Right atrium auricular region (tissue), 2 donors: ENCODE measurements at regions not wholly inside any gene's neighbourhood (a gene's known extent, or its start where the extent isn't known, plus 50 kb on each side); places are given as distances from the start of the nearest gene placed in this dataset.

ENCODE experiments used
- DNase-seq: peaks from one replicate; pipeline ENCODE4 v3.0.0-alpha.2; 2019; ENCODE audit warnings: low spot score
- H3K27ac ChIP-seq, 2 donors: fragments of 200-600 bp; sonication (generic); 1 replicate in 1 of 2; 2 replicates in 1 of 2; pipeline ENCODE4 v1.5.1; 2016 to 2019
- H3K27me3 ChIP-seq, 2 donors: fragments of 200-600 bp; sonication (generic); one replicate each; pipeline versions ENCODE4 v1.5.1 to v1.6.0; 2017 to 2019
- H3K36me3 ChIP-seq: fragments of 200-600 bp; sonication (generic); one replicate; pipeline ENCODE4 v1.5.1; 2016
- H3K4me1 ChIP-seq, 2 donors: fragments of 200-600 bp; sonication (generic); one replicate each; pipeline versions ENCODE4 v1.5.1 to v1.6.0; 2017 to 2019
- H3K4me3 ChIP-seq, 2 donors: fragments of 200-600 bp; sonication (generic); 1 replicate in 1 of 2; 2 replicates in 1 of 2; pipeline ENCODE4 v1.5.1; 2017 to 2019; ENCODE audit warnings: mild to moderate bottlenecking in 1 of 2, moderate library complexity in 1 of 2
- H3K9me3 ChIP-seq, 2 donors: fragments of 200-600 bp; sonication (generic); one replicate each; pipeline ENCODE4 v1.5.1; 2019
- CTCF ChIP-seq, 2 donors: fragments of 200-600 bp; sonication (generic); IDR thresholded peaks; one replicate each; pipeline ENCODE4 v1.5.1; 2019; ENCODE audit warnings: antibody characterized with exemption in 2 of 2

- Histone ChIP-seq H3K27ac (no peak overlapping the region), H3K4me1 (no peaks in the 10 kb centered on the region), H3K27me3 (no peaks in the 10 kb centered on the region), H3K4me3 (no peak overlapping the region), H3K36me3 (no peaks in the 10 kb centered on the region), H3K9me3 (peaks cover 0 to 3% of the 10 kb centered on the region in 2 donors)
- no peak for DNase-seq
- no peak for TF ChIP-seq CTCF (IDR thresholded peaks at IDR 0.05)
Observed at GRCh38 chr7:53466371-53466770, 430.9 kb downstream of the POM121L12 start.

- H3K4me3 ChIP-seq: no peak overlapping the region
Observed at GRCh38 chr7:53470336-53470970, 435.0 kb downstream of the POM121L12 start.

GRCh38 chr7:53473371-53473770 is 437.9 kb downstream of the POM121L12 start:
- no peaks in the 10 kb centered on the region for H3K36me3 ChIP-seq
- no peaks in the 10 kb centered on the region for H3K27me3 ChIP-seq
- TF ChIP-seq CTCF (IDR thresholded peaks at IDR 0.05): no peak
- no peaks in the 10 kb centered on the region for H3K4me1 ChIP-seq
- no peaks in the 10 kb centered on the region for H3K9me3 ChIP-seq
- no peak for DNase-seq
- no peak overlapping the region for H3K27ac ChIP-seq
- no peak overlapping the region for H3K4me3 ChIP-seq

More at GRCh38 chr7:53470336-53470970, 435.0 kb downstream of the POM121L12 start:
- H3K36me3 ChIP-seq: no peaks in the 10 kb centered on the region
- DNase-seq: no peak
- H3K4me1 ChIP-seq: no peaks in the 10 kb centered on the region
- no peaks in the 10 kb centered on the region for H3K9me3 ChIP-seq
- H3K27ac ChIP-seq: no peak overlapping the region
- no peaks in the 10 kb centered on the region for H3K27me3 ChIP-seq
- no peak for TF ChIP-seq CTCF (IDR thresholded peaks at IDR 0.05)

- no peak overlapping the region for H3K4me3 ChIP-seq
- no peaks in the 10 kb centered on the region for H3K4me1 ChIP-seq
- no peak for DNase-seq
- H3K27me3 ChIP-seq: no peaks in the 10 kb centered on the region
- TF ChIP-seq CTCF (IDR thresholded peaks at IDR 0.05): no peak
- no peaks in the 10 kb centered on the region for H3K9me3 ChIP-seq
- no peak overlapping the region for H3K27ac ChIP-seq
- no peaks in the 10 kb centered on the region for H3K36me3 ChIP-seq
Observed at GRCh38 chr7:53475776-53476175, 440.3 kb downstream of the POM121L12 start.

DNA sequence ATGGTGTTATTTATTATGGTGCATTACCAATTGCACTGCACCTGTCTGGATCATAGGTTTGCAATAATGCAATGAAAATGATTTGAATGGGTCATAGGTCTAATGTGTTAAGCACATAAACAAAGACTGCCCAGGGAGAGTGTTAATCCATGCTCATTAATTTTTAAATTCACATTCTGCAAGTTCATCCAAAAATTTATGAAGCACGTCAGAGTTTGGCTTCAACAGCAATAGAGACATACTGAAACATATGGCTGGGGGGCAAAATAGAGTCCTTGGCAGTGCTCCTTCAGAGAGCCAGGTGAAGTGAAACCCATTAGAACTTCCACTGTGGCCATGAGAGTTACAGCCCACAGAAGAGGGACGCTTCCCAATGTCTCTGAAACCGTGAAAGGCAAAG is 441.1 kb downstream of the POM121L12 start:
- Histone ChIP-seq H3K27ac (no peak overlapping the region), H3K4me1 (no peaks in the 10 kb centered on the region), H3K4me3 (no peak overlapping the region), H3K36me3 (no peaks in the 10 kb centered on the region), H3K27me3 (no peaks in the 10 kb centered on the region), H3K9me3 (no peaks in the 10 kb centered on the region)
- TF ChIP-seq CTCF (IDR thresholded peaks at IDR 0.05): no peak
- no peak for DNase-seq

DNA sequence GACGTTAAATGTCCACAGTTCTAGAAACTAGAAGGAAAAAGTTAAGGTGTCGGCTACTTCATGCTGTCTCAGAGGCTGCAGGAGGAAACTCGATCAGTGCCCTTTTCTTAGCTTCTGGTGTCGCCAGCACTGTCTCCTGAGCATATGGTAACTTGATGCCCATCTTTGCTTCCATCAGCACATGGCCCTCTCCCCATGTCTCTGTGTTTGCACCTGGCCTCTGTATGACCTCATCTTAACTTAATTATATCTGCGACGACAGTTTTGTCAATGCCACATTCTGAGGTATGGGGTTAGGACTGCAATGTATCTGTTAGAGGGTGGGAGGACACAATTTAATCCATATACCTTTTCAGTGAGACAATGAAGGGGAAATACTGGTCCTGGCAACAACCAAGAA is 449.9 kb downstream of the POM121L12 start:
- H3K9me3 ChIP-seq: no peaks in the 10 kb centered on the region
- H3K4me1 ChIP-seq: no peaks in the 10 kb centered on the region
- H3K27me3 ChIP-seq: no peaks in the 10 kb centered on the region
- no peak overlapping the region for H3K27ac ChIP-seq
- H3K4me3 ChIP-seq: no peak overlapping the region
- DNase-seq: no peak
- TF ChIP-seq CTCF (IDR thresholded peaks at IDR 0.05): no peak
- H3K36me3 ChIP-seq: no peaks in the 10 kb centered on the region
